ENCODE measurements at regions not wholly inside any gene's neighbourhood (a gene's known extent, or its start where the extent isn't known, plus 50 kb on each side); places are given as distances from the start of the nearest gene placed in this dataset.

DNA sequence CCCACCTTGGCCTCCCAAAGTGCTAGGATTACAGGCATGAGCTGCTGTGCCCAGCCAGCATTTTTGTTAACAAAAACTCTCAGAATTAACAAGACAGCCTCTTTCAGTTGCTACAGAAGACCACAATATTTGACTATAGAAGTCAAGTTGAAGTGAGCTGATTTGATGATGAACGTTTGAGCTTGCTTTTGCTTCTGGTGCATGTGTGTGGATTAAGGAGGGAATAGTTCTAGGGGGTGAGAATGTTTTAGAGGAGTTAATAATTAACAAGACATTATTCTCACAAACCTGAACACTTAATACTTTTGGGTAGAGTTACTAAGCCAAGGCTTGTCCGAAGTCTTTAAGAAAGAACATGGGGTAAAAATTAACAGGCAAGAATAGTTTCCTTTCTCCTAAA is 191.6 kb downstream of the TENT4A start:
- no peak for TF ChIP-seq ZFX (IDR thresholded peaks at IDR 0.05; ENCODE audit: borderline replicate concordance)
- no peak for TF ChIP-seq CTCF (IDR thresholded peaks at IDR 0.05)
- H3K27ac ChIP-seq, result no peak overlapping the region

GRCh38 chr5:6905423-6905822 is 192.2 kb downstream of the TENT4A start:
- no peak overlapping the region for H3K27ac ChIP-seq
- no peak for TF ChIP-seq CTCF (IDR thresholded peaks at IDR 0.05)
- no peak for TF ChIP-seq ZFX (IDR thresholded peaks at IDR 0.05; ENCODE audit: borderline replicate concordance)

- H3K27ac ChIP-seq, result no peak overlapping the region
- TF ChIP-seq CTCF (IDR thresholded peaks at IDR 0.05) (no peak), ZFX (IDR thresholded peaks at IDR 0.05; ENCODE audit: borderline replicate concordance) (no peak)
Measured at GRCh38 chr5:6905883-6906282, 192.7 kb downstream of the TENT4A start.

- no peak for TF ChIP-seq ZFX (IDR thresholded peaks at IDR 0.05; ENCODE audit: borderline replicate concordance)
- TF ChIP-seq CTCF (IDR thresholded peaks at IDR 0.05), result no peak
- H3K27ac ChIP-seq, result no peak overlapping the region
Measured at GRCh38 chr5:6907320-6907918, 194.2 kb downstream of the TENT4A start.

DNA sequence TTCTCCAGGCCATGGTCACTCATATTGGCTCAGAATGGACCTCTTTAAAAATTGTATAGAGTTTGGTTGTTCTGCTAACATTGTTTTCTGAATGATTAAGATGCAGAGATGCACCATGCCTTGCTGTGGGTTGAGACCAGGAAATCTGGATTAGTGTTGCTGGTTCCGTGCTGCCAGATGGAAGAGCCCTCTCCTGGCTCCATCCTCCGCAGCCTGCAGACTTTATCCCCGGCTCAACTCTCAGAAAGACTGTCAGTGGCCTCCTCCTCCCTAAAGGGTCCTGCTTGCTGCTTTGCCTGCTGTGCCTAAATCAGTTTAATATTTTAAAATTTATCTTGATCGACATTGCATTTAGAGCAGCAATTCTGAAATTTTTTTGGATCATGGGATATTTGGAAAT is 196.7 kb downstream of the TENT4A start:
- H3K27ac ChIP-seq, result no peak overlapping the region
- TF ChIP-seq ZFX (IDR thresholded peaks at IDR 0.05; ENCODE audit: borderline replicate concordance), result no peak
- no peak for TF ChIP-seq CTCF (IDR thresholded peaks at IDR 0.05)

DNA sequence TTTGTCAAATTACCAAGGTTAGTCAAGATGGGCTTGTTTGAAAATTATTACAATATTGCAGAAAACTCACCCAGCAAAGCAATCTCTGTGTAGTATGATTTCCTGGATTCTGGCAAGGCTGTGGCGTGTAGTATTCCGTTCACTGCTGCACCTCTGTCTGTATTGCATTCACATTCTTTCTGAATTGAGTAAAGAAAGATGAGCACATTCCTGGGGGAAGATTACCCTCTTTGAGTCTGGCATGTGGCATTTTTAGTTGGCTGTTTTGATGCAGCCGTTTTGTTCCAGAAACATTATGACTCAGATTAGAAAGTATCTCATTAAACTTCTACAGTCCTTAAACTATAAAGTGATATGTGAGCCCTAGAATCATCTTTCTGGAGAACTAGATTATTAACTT is 197.7 kb downstream of the TENT4A start:
- no peak overlapping the region for H3K27ac ChIP-seq
- TF ChIP-seq ZFX (IDR thresholded peaks at IDR 0.05; ENCODE audit: borderline replicate concordance) (no peak), CTCF (IDR thresholded peaks at IDR 0.05) (no peak)

DNA sequence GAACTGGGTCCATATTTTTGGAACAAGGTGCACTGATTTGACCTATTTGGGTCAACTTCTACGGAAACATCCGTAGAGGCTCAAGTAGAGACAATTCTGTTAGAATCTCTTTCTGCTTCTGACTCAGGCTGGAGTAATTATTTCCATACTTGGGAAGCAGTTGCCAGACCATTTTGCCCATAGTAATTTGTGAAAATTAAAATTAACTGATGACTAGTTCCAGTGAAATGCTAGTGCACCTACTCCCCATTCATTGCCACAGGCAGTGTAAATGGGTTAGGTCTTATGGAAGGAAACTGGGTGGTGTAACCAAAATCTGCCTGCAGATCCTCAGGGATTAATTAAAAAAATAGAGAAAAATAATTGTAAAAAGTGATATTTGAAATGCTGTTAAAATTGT is 201.1 kb downstream of the TENT4A start:
- TF ChIP-seq ZFX (IDR thresholded peaks at IDR 0.05; ENCODE audit: borderline replicate concordance) (no peak), CTCF (IDR thresholded peaks at IDR 0.05) (no peak)
- H3K27ac ChIP-seq, result no peak overlapping the region
